ENCODE measurements at regions not wholly inside any gene's neighbourhood (a gene's known extent, or its start where the extent isn't known, plus 50 kb on each side); places are given as distances from the start of the nearest gene placed in this dataset.
"Not testable (repeated sequence)": the region's sequence is repeated elsewhere in the genome, so short reads cannot be mapped to it uniquely, and the experiment has no call there.

DNA sequence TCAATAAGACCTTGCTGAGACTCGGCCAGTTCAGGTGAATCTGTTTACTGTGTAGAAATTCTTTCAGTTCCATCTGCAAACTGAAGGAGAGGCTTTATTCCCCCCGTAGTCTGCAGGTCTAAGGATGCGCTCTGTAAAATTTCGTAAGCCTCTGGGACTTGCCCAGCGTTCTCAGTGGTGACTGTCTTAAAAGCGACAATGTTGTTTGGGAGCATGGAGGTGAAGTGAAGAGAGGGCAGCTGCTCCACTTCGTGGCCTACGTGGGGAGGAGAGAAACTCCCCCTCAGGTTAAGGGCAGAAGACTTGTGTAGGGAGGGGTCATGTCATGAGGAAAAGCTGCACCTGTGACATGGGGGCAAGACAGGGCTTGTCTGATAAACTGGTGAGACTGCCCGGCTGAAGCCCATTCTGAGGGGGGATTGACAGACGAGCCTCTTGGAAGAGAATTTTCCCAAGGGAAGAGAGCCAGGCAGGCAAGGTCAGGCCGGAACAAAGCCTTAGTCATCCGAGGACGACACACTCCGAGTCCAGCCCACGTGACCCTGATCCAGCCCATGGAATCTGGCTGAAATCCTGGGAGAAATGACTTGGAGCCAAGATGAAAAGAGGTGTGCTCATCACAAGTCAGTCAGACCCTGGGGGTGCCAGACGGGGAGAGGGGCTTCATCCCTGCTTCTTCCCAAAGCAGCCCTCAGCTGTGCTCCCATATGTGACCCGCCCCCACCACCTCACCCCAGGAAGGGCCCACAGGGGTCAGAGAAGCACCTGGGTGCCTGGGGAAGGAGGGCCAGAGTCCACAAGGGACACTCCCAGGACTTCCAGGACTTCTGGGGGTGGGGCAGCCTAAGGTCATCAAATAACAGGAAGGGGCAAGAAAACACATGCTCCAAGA, 88.5 kb upstream of the SH3BP4 start:
- peak; percentile 70 for DNase-seq (ENCODE audit: extremely low read depth, low read depth)

DNA sequence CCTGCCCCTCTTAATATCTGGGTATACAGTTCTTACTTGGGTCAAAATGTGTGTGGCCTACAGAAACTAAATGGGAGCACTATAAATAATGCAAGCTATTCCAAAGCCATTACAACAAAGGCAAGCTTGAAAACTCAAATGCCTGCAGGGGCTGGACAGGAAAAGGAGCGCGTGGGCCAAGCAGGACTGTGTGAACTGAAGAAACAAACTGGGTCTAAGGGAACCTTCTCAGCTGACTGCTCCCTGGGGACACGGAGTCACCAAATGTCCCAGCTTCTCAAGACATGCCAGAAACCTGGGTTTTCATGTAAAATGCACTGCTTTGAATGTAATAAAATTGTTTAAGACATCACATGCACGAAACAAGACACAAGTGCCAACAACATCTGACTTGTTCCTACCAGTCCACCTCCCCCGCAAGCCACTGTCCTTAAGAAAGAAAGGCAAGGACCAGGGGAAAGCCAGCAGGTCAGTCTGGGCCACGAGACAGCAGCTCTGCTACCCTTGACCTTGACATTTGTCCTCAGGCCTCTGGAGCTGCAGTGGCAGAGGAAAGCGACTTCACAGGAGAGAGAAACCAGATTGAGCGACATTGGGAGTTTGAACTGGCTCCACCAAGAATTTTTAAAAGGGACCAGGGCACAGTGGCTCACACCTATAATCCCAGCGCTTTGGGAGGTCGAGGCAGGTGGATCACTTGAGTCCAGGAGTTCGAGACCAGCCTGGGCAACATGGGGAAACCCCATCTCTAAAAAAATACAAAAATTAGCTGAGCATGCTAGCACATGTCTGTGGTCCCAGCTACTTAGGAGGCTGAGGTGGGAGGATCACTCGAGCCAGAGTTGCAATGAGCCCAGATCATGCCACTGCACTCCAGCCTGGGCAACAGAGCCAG, 89.7 kb upstream of the SH3BP4 start:
- DNase-seq (ENCODE audit: extremely low read depth, low read depth) = no peak

DNA sequence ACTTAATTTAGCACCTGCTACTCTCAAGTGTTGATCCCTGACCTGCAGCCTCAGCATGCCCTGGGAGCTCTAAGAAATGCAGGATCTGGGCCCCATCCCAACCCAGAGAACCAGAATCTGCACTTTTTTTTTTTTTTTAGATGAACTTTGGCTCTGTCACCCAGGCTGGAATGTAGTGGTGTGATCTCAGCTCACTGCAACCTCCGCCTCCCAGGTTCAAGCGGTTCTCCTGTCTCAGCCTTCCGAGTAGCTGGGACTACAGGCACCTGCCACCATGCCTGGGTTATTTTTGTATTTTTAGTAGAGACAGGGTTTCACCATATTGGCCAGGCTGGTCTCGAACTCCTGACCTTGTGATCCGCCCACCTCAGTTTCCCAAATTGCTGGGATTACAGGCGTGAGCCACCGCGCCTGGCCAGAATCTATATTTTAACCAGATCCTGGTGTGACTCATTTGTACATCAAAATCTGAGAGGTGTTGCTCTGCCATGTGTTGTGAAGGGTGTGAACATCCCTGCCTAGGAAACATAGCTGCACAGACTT, 92.4 kb upstream of the SH3BP4 start:
- DNase-seq (ENCODE audit: extremely low read depth, low read depth) = not testable (repeated sequence)

DNA sequence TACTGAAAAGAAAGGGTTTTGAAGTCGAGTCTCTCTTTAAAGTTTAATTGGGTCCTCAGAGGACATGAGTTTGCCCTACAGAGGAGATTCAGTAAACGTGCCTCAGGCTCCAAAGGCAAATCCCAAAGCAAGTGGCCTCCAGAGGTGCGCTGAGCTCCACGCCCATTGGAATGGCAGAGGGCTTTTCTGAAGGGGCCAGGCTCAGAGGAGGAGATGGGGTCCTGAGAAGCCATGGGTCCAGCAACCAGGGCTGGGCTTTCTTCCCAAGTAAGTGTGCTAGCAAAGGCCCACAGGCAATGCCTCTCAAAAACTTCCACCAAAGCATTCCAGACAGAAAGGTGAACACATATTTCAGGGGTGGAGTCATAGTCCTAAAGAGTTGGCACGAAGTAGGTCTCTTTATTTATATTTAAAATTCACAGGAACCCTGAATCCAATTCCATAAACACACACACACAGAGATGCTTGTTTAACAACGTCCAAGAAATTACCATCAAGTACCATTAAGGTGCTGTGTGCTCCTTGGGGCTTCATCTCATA, 93.0 kb upstream of the SH3BP4 start:
- DNase-seq (ENCODE audit: extremely low read depth, low read depth) = no peak

DNA sequence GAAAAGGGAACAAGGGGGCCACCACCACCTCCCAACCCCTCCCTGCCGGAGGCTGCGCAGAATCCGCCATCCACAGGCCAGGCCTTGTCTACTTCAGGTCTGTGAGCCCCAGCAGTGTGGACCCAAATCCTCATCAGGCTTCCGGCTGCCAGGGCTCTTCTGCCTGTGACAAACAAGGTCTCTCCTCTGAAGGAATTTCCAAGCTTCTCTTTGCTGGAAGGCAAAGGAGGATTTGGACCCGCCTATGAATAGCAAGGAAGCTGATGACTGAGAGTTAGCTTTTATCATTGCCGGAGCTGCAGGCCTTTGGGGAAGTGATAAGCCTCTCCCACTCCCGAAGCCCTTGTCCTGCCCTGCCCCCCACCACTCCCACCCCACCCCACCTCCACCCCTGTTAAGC, 93.7 kb upstream of the SH3BP4 start:
- no peak for DNase-seq (ENCODE audit: extremely low read depth, low read depth)

DNA sequence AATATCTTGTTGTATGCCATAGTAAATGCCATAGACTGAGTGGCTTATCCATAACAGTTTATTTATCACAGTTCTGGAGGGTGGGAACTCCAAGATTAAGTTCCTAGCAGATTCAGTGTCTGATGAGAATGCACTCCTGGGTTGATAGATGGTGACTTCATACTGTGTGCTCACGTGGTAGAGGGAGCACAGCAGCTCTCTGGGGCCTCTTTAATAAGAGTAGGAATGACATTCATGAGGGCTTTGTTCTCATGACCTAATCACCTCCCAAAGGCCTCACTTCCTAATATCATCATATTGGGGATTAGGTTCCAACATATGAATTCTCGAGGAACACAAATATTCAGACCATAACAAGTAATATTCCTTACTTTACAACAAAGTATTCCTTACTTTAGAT, 98.1 kb upstream of the SH3BP4 start:
- DNase-seq (ENCODE audit: extremely low read depth, low read depth) = no peak

DNA sequence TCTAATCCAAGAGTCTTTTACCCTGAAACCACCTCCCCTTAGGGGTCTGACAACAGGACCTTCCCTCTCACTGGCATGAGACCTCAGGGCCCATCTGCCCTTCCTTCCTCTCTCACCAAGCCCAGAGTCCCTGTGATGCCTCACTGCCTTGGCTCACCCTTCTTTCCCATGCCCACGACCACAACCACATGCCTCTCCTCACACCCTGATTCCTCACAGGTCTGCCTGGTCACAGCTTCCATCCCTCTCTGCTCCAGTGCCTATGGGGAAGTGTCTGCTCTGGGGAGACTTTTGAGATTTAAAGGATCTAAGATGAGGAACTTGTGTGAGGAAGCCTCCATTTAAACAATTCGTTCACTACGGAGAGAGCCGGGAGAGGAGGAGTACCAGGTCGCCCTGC, 98.9 kb upstream of the SH3BP4 start:
- DNase-seq (ENCODE audit: extremely low read depth, low read depth) = no peak

DNA sequence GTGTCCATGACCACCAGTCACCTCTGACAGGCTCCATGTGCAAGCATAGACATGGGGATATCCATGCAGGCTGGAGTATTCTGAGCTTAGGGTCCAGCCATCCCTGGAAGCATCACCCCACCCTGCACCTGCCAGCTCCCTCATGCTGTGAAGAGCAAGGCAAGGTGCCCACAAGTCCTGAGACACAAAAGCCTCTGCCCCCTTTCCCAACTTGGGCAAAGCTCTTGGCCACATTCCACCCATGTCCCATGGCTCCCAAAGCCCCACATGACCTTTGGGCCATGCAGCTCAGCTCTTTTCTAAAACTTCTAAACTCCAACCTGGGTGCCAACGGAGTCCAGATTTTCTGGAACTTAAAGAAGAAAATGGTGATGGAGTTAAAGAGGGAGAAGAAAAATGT, 99.8 kb upstream of the SH3BP4 start:
- DNase-seq (ENCODE audit: extremely low read depth, low read depth) = no peak

DNA sequence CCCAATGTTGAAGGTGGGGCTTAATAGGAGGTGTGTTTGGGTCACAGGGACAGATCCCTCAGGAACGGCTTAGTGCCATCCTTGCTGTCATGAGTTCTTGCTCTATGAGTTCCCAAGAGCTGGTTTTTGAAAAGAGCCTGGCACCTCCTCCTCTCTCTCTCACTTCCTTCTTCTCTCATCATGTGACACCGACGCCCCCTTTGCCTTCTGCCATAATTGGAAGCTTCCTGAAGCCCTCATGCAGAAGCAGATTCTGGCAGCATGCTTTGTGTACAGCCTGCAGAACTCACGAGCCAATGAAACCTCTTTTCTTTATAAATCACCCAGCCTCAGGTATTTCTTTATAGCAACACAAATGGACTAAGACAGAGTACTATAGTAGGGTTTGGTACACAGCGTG, 100.4 kb upstream of the SH3BP4 start:
- no peak for DNase-seq (ENCODE audit: extremely low read depth, low read depth)

DNA sequence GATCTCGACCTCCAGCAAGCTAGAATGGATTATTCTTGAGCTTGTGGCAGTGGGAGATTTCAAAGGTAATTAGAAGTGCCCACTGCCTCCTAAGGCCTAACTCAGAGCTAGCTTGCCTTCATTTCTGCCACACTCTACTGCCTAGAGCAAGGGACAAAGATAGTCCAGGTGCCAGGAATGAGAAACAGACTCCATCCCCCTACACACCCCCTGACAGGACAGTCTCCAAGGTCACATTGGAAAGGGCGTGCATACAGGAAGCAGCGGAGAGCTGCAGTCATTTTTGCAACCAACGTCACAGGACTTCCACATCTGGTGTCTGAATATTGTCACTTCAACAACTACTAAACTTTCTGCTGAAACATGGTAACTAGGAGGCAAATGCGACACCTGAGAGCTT, 101.0 kb upstream of the SH3BP4 start:
- DNase-seq (ENCODE audit: extremely low read depth, low read depth) = no peak

DNA sequence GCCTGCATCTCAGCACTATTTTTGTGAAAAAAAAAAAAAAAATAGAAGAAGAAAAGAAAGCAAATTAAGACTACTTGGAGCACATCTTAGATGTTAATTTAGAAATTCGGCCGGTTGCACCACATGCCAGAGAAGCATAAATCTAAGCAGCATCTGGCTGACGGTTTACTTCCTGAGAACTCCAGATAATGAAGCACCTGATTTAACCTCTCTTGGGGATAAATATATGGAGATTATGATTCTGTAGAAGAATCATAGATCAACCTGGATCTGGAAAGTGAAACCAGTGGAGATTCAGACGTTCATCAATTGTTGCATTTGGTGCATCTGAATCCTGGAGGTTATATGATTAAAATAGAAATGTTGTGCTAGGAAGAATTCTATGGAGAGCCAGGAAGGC, 102.1 kb upstream of the SH3BP4 start:
- no peak for DNase-seq (ENCODE audit: extremely low read depth, low read depth)

DNA sequence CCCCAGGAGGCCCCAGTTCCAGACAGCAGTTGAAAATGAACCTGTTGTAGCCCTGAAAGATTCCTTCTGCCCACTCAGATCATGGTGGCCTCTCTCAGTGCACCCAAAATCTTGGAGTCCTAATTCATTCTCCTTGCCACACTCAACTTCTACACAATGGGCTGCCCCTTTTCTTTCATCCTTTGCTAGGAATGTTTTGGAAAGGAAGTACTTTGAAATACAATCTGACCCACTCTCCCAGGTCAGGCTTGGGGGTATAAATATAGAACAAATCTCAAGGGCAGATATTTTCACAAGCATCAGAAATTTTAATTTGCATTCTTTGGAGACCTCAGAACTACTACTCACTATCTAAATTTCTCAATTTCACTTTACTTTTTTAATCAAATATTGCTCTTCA, 103.2 kb upstream of the SH3BP4 start:
- DNase-seq (ENCODE audit: extremely low read depth, low read depth) = no peak

DNA sequence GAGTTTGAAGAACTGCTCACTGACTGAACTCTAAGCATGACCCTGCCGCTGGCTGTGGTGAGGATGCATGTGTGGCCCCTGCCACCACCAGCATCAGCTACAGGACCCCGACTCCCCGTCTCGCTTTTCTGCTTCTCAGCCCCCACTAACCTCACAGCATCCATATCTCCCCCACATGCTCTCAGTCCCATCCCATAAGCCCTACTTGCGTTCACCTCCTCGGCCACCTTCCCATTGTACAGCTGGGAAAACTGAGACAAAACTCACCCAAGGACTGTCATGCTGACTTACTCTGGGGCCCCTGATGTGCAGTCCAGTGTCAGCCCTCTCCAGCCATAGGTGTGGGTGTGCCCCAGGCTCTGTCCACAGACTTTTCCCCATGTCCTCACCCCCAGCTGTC, 104.2 kb upstream of the SH3BP4 start:
- DNase-seq (ENCODE audit: extremely low read depth, low read depth) = no peak

DNA sequence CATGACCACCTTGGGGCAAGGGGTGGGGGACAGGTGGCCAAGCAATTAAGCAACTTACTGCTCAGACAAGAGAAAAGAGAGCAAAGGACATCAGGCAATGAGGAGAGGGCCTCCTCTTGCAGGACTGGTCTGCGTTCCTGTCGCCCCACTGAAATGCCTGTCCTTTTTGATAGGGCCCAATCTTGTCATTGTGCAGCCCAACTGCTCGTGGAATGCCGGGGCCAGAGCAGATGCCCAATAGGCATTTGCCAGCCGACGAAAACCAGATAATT, 104.5 kb upstream of the SH3BP4 start:
- no peak for DNase-seq (ENCODE audit: extremely low read depth, low read depth)

DNA sequence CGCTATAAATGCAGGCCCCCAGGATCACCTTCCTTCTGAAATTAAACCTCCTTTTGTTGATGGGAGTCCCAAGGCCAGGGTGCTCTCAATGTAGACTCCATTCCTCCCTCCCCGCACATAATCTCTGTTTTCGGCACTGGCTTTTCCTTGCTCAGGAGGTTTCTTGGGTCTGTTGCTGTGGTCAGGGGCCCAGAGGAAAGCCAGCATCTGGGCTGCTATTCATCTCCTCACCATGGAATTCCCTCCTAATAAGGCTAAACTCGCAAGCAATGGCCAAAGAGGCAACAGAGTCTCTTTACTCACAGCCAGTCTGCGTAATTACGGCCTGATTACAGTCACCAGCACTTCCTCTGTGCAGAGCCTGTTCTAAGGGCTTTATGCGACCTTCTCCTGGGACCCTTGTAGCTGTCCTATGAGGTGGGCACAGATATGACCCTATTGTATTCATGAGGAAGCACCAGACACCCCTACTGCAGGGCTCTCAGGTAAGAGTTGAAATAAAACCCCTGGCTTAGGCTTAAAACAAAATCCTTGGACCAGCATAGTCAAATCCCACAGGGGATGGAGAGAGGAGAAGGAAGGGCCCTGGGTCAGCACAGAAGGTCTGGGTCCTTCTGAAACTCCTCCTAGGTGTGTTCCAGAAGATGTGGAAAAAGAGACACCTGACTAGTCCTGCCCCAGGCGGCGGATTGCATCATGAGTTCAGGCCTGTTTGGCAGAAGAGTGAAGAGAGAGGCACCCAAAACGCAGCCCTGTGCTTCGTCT, 105.0 kb upstream of the SH3BP4 start:
- no peak for DNase-seq (ENCODE audit: extremely low read depth, low read depth)

DNA sequence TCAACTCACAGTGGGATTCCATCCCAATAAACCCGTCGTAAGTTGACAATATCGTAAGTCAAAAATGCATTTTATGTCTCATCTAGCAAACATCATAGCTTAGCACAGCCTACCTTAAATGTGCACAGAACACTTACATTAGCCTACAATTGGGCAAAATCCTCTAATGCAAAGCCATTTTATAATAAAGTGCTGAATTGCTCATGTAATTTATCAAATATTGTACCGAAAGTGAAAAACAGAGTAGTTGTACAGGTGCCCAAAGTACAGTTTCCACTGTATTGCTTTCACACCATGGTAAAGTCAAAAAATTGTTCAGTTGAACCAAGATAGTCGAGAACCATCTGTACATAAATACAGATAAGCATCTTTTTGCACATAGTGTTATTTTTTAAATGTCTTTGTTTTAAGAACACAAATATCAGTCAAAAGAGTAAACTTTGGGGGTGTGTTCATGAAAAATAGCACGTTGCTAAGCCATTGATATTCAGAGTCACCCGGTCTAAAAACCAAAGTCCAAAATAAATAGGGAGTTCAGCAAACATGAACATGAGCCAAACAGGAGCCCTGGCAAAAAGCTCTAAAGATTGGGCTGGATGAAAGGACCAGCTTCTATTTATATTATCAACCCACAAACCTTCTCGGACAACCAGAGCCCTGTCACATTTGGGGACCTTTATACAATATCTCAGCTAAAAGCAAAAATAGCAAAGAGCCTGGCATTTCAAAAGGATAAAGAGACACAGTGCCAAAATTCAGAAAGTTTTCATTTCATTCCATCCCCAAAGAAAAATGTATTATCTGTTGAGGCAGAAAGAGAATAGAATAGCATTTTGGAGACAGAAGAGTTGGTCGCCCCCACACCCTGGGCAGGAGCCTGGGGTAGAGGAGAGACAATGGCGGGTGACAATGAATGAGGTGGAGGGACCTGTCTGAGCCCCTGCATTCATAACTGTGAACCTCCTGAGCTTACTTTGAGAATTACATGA, 105.9 kb upstream of the SH3BP4 start:
- DNase-seq (ENCODE audit: extremely low read depth, low read depth) = no peak

DNA sequence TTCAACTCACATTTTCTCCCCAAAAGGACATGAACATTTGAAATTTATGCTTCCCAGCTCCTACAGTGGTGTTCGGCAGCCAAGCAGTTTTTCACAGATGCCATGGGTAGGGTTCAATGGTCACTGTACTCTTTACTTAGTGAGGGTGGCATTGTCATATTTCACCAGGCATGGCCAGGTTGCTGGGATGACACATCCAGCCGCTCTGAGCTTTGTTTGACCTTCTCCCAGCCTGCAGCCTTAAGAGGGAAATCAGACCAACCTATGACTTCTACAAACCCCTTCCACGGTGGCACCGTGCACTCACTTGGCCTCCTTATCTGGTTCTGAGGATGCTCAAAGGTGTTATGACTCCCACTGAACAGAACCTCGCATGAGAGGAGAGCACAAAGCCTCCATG, 108.4 kb upstream of the SH3BP4 start:
- DNase-seq (ENCODE audit: extremely low read depth, low read depth) = no peak

DNA sequence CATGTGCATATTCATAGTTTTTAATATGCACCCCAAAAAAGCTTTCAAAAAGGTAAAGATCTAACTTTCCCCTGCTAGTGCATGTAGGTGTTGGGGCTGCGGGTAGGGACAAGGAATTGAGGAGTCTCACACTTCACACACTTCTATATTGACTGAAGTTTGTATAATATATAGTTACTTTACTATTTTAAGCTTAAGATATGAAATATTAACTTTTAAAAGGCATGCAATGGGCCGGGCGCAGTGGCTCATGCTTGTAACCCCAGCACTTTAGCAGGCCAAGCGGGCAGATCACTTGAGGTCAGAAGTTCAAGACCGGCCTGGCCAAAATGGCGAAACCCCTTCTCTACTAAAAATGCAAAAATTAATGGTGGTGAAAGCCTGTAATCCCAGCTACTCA, 109.1 kb upstream of the SH3BP4 start:
- no peak for DNase-seq (ENCODE audit: extremely low read depth, low read depth)

DNA sequence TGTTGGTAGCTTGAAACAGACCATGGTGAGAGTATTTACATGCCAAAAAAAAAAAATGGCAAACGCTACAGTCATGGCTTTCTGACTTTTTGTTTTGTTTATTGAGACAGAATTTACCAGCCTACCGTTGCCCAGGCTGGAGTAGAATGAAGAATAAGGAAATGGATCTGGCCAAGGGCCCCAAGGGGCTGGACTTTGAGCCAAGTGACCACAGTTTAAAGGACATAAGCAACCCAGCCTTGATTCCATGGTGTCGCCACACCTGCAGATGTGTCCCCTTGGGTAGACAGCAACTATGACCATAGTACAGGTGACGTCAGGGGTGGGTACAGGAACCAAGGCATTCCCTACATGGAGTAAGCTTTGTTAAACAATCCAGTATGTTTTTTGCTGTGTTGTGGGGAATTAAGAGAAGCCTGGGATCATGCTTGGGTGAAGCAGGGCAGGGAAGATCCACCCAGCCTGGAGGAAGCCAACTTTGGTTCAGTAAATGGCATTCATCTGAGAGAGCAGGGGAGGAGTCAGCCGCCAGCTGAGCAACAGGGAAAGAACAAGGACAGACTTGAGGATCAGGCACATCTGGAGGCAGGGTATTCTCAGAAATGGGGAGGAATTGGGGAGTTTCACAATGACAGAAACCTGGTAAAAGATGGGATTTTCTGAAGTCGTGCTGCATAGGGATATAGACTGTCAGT, 110.3 kb upstream of the SH3BP4 start:
- DNase-seq (ENCODE audit: extremely low read depth, low read depth) = no peak

Measured in NCI-H460 (cell line).